ENCODE measurements at regions not wholly inside any gene's neighbourhood (a gene's known extent, or its start where the extent isn't known, plus 50 kb on each side); places are given as distances from the start of the nearest gene placed in this dataset.
"Not testable (repeated sequence)": the region's sequence is repeated elsewhere in the genome, so short reads cannot be mapped to it uniquely, and the experiment has no call there.

DNA sequence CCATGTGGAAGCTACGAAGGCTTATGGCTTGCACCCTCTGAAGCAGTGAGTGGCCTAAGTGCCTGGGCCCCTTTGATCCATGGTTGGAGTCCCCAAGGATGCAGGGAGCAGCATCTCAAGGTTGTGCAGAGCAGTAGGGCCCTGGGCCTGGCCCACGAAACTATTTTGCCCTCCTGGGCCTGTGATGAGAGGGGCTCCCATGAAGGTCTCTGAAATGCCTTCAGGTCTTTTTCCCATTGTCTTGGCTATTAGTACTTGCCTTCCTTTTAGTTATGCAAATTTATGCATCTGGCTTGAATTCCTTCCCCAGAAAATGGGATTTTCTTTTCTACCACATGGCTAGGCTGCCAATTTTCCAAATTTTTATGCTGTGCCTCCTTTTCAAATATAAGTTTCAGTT, 158.8 kb upstream of the MME start:
- intact Hi-C loops (cut with DNase I; ENCODE audit: low total_unique reads), result no loop called here
- DNase-seq (no peak), ATAC-seq (no peak)
- in situ Hi-C loops (cut with MboI; ENCODE audit: low sequenced_read_pairs in 4 of 4), result no loop called here
- no peak for TF ChIP-seq CTCF (IDR thresholded peaks at IDR 0.05 in 4 of 5, conservative IDR thresholded peaks at IDR 0.05 in 1 of 5)
- TF ChIP-seq POLR2A (IDR thresholded peaks at IDR 0.05), result no peak
- no peaks in the 10 kb centered on the region for H3K36me3 ChIP-seq
- H3K9me3 ChIP-seq, result no peaks in the 10 kb centered on the region
- no peaks in the 10 kb centered on the region for H3K4me1 ChIP-seq
- H3K27ac ChIP-seq, result no peak overlapping the region
- H3K27me3 ChIP-seq, result no peaks in the 10 kb centered on the region
- no peak overlapping the region for H3K4me3 ChIP-seq

- H3K9me3 ChIP-seq, result no peaks in the 10 kb centered on the region
- no peak overlapping the region for H3K4me3 ChIP-seq
- no peaks in the 10 kb centered on the region for H3K4me1 ChIP-seq
- intact Hi-C loops (cut with DNase I; ENCODE audit: low total_unique reads), result no loop called here
- TF ChIP-seq POLR2A (IDR thresholded peaks at IDR 0.05), result no peak
- no peak for TF ChIP-seq CTCF (IDR thresholded peaks at IDR 0.05 in 4 of 5, conservative IDR thresholded peaks at IDR 0.05 in 1 of 5)
- in situ Hi-C loops (cut with MboI; ENCODE audit: low sequenced_read_pairs in 4 of 4), result no loop called here
- no peak for ATAC-seq
- H3K27ac ChIP-seq, result no peak overlapping the region
- DNase-seq, result no peak
- no peaks in the 10 kb centered on the region for H3K27me3 ChIP-seq
- no peaks in the 10 kb centered on the region for H3K36me3 ChIP-seq
Observed at GRCh38 chr3:154919226-154919625, 160.9 kb upstream of the MME start.

DNA sequence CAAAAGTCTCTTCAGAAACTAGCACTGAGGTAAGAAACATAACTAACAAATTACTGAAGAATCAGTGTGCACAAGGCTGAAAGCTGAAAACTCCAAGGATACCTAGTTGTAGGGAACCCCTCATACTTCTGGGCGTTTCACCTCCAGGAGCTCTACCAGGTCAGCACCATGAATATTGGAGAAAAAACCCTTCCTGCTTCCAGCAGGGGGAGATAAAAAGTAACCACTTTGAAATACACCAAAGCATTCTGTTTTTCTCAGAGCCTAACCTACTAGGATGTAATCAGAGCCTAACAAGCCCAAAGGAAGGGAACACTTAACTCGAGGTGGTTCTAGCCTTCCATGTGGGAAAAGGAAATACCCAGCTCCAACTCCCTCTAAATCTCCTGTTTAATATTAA, 175.8 kb upstream of the MME start:
- DNase-seq (no peak), ATAC-seq (peak; percentile 42 to 51)
- no peak for TF ChIP-seq POLR2A (IDR thresholded peaks at IDR 0.05)
- TF ChIP-seq CTCF (IDR thresholded peaks at IDR 0.05 in 4 of 5, conservative IDR thresholded peaks at IDR 0.05 in 1 of 5), result peak in 2 of 5 experiments; percentile 6 to 20
- intact Hi-C loops (cut with DNase I; ENCODE audit: low total_unique reads) (no loop called here), in situ Hi-C loops (cut with MboI; ENCODE audit: low sequenced_read_pairs in 4 of 4) (no loop called here)
- Histone ChIP-seq H3K27ac (no peak overlapping the region), H3K4me1 (no peaks in the 10 kb centered on the region), H3K9me3 (no peaks in the 10 kb centered on the region), H3K36me3 (no peaks in the 10 kb centered on the region), H3K4me3 (no peak overlapping the region), H3K27me3 (no peaks in the 10 kb centered on the region)

GRCh38 chr3:154902495-154902894, 177.6 kb upstream of the MME start:
- in situ Hi-C loops (cut with MboI; ENCODE audit: low sequenced_read_pairs in 4 of 4); H3K4me3 ChIP-seq; H3K36me3 ChIP-seq; H3K27ac ChIP-seq; H3K27me3 ChIP-seq; H3K9me3 ChIP-seq; intact Hi-C loops (cut with DNase I; ENCODE audit: low total_unique reads); ATAC-seq; H3K4me1 ChIP-seq; DNase-seq: not testable (repeated sequence)

DNA sequence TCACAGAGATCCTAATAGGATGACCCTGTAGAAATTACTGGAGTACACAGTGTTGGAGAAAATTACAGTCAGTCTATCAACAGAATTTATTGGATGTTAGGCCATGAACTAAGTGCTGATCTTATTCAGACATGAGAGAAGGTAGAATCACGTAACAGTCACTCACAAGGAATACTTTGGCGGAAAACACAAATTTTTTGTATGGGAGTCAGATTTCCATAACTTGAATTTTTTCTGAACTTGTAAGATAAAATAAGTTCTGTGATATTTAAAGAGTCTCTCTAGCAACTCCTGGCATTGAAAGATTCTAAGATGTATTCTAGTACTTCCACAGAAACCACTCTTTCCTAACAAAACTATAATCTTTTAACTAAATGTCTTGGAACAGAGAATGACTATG, 178.8 kb upstream of the MME start:
- Histone ChIP-seq H3K27ac (no peak overlapping the region), H3K4me3 (no peak overlapping the region), H3K36me3 (no peaks in the 10 kb centered on the region), H3K9me3 (no peaks in the 10 kb centered on the region), H3K27me3 (no peaks in the 10 kb centered on the region), H3K4me1 (peaks cover 0 to 4% of the 10 kb centered on the region in 2 donors)
- in situ Hi-C loops (cut with MboI; ENCODE audit: low sequenced_read_pairs in 4 of 4) (no loop called here), intact Hi-C loops (cut with DNase I; ENCODE audit: low total_unique reads) (no loop called here)
- TF ChIP-seq CTCF (IDR thresholded peaks at IDR 0.05 in 4 of 5, conservative IDR thresholded peaks at IDR 0.05 in 1 of 5) (no peak), POLR2A (IDR thresholded peaks at IDR 0.05) (no peak)
- ATAC-seq, result no peak
- no peak for DNase-seq
